HepG2 (cell line): ENCODE measurements at regions not wholly inside any gene's neighbourhood (a gene's known extent, or its start where the extent isn't known, plus 50 kb on each side); places are given as distances from the start of the nearest gene placed in this dataset.

Experiments
- NFYC ChIP-seq: IDR thresholded peaks from 2 replicates; pipeline ENCODE4 v1.6.1; 2016; ENCODE audit warnings: missing genetic modification reagents, missing compliant biosample characterization
- SALL1 ChIP-seq: sonication (generic); formaldehyde crosslinking; IDR thresholded peaks from 2 replicates; pipeline ENCODE4 v1.8.0; 2022; ENCODE audit warnings: mild to moderate bottlenecking, missing genetic modification reagents

- no peak for TF ChIP-seq SALL1
- no peak for TF ChIP-seq NFYC (CRISPR knock-in tag)
These were observed 496.4 kb upstream of the ALCAM start for GRCh38 chr3:104870276-104870675.
